Kidney (tissue), 13 donors: ENCODE measurements at regions not wholly inside any gene's neighbourhood (a gene's known extent, or its start where the extent isn't known, plus 50 kb on each side); places are given as distances from the start of the nearest gene placed in this dataset.

Experiments
- DNase-seq, 5 donors: peaks; one replicate each; pipeline ENCODE4 v3.0.0-alpha.2; 2013 to 2020
- FAIRE-seq: peaks from 2 replicates; lab custom pipeline; 2012; peaks lifted over from hg19 to GRCh38; lab: Jason Lieb, UNC
- H3K27ac ChIP-seq, 2 donors: one replicate each; pipeline ENCODE4 v1.7.0; 2013; ENCODE audit warnings: low read depth in 2 of 2, low read length in 2 of 2, inconsistent platforms in 1 of 2
- H3K27me3 ChIP-seq: one replicate; pipeline ENCODE4 v1.7.1; 2013; ENCODE audit warnings: low read length, inconsistent platforms; ENCODE audit not compliant: control insufficient read depth, insufficient read depth
- H3K36me3 ChIP-seq, 3 donors: one replicate each; pipeline versions ENCODE4 v1.7.0 to v1.7.1; 2013; ENCODE audit warnings: low read length in 3 of 3, control low read depth in 1 of 3, inconsistent platforms in 1 of 3; ENCODE audit not compliant: insufficient read depth in 3 of 3, control insufficient read depth in 2 of 3
- H3K4me1 ChIP-seq, 3 donors: one replicate each; pipeline versions ENCODE4 v1.7.0 to v1.7.1; 2013; ENCODE audit warnings: low read length in 3 of 3, inconsistent platforms in 1 of 3, low read depth in 1 of 3; ENCODE audit not compliant: control insufficient read depth in 2 of 3, insufficient read depth in 2 of 3
- H3K4me3 ChIP-seq, 3 donors: one replicate each; pipeline versions ENCODE4 v1.7.0 to v1.8.1; 2013; ENCODE audit warnings: low read length in 3 of 3, control low read depth in 1 of 3, inconsistent platforms in 1 of 3
- H3K9ac ChIP-seq, 3 donors: one replicate each; pipeline versions ENCODE4 v1.7.0 to v1.7.1; 2013; ENCODE audit warnings: low read length in 3 of 3, control low read depth in 1 of 3, inconsistent platforms in 1 of 3
- H3K9me3 ChIP-seq, 3 donors: one replicate each; pipeline versions ENCODE4 v1.7.0 to v1.7.1; 2013; ENCODE audit warnings: low read length in 3 of 3, control low read depth in 1 of 3, inconsistent platforms in 1 of 3; ENCODE audit not compliant: control insufficient read depth in 2 of 3, insufficient read depth in 1 of 3
- CTCF ChIP-seq: IDR thresholded peaks from 3 replicates; pipeline ENCODE4 v1.5.1; 2012; ENCODE audit warnings: mild to moderate bottlenecking, moderate library complexity, borderline replicate concordance; ENCODE audit not compliant: insufficient read depth; ENCODE audit errors: extremely low read depth
- intact Hi-C: fragments of 100-400 bp; cut with DNase I; formaldehyde crosslinking; loops from one replicate; pipeline ENCODE4 v1.11.1; 2022
- donor health status: control.
- donor health status: control.
- donor health status: control.
- donor health status: control.
- donor health status: control.
- donor health status: DM: yes; HTN: yes; CAD: no.
- donor health status: Normal renal cell carcinoma (clear cell type).

- DNase-seq (no peak), FAIRE-seq (no peak)
- H3K9me3 ChIP-seq: peaks cover 0 to 6% (median 0%) of the 10 kb centered on the region in 3 donors
- no peaks in the 10 kb centered on the region for H3K36me3 ChIP-seq
- H3K27me3 ChIP-seq: no peaks in the 10 kb centered on the region
- H3K4me3 ChIP-seq: no peak overlapping the region
- no peak overlapping the region for H3K27ac ChIP-seq
- intact Hi-C loops: no loop called here
- no peaks in the 10 kb centered on the region for H3K4me1 ChIP-seq
- H3K9ac ChIP-seq: no peak overlapping the region
- no peak for TF ChIP-seq CTCF
Measured at GRCh38 chr2:129263939-129264338, 715.5 kb upstream of the RAB6C start.

- no peaks in the 10 kb centered on the region for H3K4me1 ChIP-seq
- FAIRE-seq (no peak), DNase-seq (no peak)
- H3K9me3 ChIP-seq: peaks cover 0 to 3% (median 0%) of the 10 kb centered on the region in 3 donors
- no peaks in the 10 kb centered on the region for H3K27me3 ChIP-seq
- no peak overlapping the region for H3K4me3 ChIP-seq
- intact Hi-C loops: no loop called here
- H3K36me3 ChIP-seq: no peaks in the 10 kb centered on the region
- no peak for TF ChIP-seq CTCF
- no peak overlapping the region for H3K27ac ChIP-seq
- H3K9ac ChIP-seq: no peak overlapping the region
Measured at GRCh38 chr2:129267559-129267958, 711.9 kb upstream of the RAB6C start.

GRCh38 chr2:129273266-129274037 is 706.0 kb upstream of the RAB6C start:
- H3K27ac ChIP-seq: no peak overlapping the region
- no peaks in the 10 kb centered on the region for H3K36me3 ChIP-seq
- H3K4me3 ChIP-seq: no peak overlapping the region
- peaks cover 0 to 3% (median 0%) of the 10 kb centered on the region in 3 donors for H3K9me3 ChIP-seq
- FAIRE-seq (no peak), DNase-seq (no peak)
- no peak overlapping the region for H3K9ac ChIP-seq
- no peaks in the 10 kb centered on the region for H3K27me3 ChIP-seq
- intact Hi-C loops: no loop called here
- no peak for TF ChIP-seq CTCF
- no peaks in the 10 kb centered on the region for H3K4me1 ChIP-seq
